GM19025 (cell line): ENCODE measurements at regions not wholly inside any gene's neighbourhood (a gene's known extent, or its start where the extent isn't known, plus 50 kb on each side); places are given as distances from the start of the nearest gene placed in this dataset.

Source experiments
- ATAC-seq: cut with Tn5 transposase; IDR thresholded peaks from one replicate; pipeline ENCODE4 v1.9.1; 2021; ENCODE audit warnings: mild to moderate bottlenecking, low read depth, moderate library complexity; ENCODE audit not compliant: unreplicated experiment

- no peak for ATAC-seq
These were observed 242.1 kb upstream of the HS6ST1 start for GRCh38 chr2:128560718-128561117.

GRCh38 chr2:128562471-128563347 lies 244.0 kb upstream of the HS6ST1 start:
- no peak for ATAC-seq

DNA sequence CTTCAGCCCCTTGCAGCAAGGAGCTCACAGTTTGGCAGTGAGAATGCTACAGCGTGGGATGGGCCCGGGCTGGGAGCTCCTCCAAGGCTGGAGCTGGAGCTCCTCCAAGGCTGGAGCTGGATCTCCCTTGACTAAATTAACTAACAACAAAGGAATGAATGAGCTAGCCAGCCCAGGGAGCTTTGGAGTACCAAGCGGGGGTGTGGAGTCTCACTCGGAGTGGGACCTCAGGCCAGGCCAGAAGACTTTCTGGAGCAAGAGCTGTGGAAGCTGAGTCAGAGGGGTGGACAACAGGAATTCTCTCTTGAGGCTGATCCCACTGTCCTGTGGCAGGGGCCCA lies 244.7 kb upstream of the HS6ST1 start:
- no peak for ATAC-seq

GRCh38 chr2:128564131-128564530 lies 245.5 kb upstream of the HS6ST1 start:
- ATAC-seq = no peak

- ATAC-seq = no peak
These were observed 245.9 kb upstream of the HS6ST1 start for GRCh38 chr2:128564551-128564950.

- ATAC-seq = no peak
These were observed 246.8 kb upstream of the HS6ST1 start for GRCh38 chr2:128565441-128565840.

DNA sequence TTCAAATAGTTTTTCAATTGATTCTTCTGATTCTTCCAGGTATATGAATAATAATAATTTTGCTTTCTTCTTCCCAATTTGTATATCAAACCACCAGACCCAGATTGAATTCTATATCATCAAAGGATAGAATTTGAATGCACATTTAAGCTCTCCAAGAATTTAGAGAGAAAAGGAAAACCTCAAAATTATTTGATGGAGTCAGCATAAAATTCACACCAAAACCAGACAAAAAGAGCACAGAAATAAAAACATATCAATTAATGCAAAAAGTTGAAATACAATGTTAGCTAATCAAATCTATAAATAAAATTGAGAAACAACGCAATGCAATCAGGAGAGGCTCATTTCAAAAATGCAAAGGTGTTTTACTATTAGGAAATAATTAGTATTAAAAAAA lies 248.0 kb upstream of the HS6ST1 start:
- no peak for ATAC-seq

DNA sequence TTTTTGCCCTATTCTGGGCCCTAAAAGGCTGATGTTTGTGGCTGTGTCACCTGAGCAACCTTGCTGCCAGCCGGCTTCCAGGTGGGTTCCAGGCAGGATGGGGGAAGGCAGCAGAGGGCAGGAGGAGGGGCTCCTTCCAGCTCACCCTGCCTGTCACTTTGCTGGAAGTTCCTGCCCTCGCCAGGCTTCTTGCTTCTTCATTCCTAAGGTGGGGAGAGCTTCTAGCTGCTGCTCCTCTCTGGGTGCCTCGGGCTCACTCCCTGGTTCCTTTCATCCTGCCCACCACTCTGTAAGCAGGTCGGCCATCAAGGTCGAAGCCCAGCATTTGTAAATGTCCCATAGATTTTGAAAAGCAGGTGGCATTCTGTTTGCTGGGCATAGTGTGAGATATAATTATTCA lies 249.4 kb upstream of the HS6ST1 start:
- no peak for ATAC-seq

DNA sequence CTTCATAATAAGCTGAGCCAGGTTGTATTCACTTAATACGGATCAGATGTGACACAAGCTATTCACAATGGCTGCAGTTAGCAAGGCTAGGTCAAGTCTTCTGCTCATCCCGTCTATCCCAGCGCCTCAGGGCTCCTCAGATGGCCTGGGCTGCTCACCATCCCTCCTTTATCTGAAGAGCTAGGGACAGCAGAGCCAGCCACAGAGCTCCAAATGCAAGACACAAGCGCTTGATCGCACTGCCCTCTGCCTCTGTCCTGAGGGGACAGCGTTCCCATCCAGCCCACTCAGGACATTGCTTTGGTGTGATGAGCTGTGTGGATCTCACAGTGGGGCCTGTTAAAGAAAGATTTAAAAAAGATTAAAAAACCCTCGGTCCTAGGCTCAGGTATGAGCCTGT lies 254.4 kb upstream of the HS6ST1 start:
- ATAC-seq = no peak

DNA sequence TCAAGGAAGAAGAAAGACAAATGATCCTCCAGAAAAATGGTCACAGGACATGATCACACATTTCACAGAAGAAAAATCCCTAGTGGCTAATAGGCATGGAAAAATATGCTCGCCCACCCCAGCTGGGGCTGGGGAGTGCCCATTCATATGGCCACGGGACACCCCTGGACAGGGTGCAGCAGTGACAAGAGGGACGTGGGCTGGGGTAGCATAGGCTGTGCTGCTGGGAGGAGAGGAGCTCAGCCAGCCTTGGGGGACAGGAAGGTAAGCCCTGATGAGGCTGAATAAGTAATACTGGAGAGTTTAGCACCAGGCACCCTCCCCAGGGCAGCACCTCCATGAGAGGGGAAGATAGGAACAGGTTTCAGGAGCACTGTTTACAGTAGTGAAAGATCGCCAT lies 254.9 kb upstream of the HS6ST1 start:
- ATAC-seq = no peak

DNA sequence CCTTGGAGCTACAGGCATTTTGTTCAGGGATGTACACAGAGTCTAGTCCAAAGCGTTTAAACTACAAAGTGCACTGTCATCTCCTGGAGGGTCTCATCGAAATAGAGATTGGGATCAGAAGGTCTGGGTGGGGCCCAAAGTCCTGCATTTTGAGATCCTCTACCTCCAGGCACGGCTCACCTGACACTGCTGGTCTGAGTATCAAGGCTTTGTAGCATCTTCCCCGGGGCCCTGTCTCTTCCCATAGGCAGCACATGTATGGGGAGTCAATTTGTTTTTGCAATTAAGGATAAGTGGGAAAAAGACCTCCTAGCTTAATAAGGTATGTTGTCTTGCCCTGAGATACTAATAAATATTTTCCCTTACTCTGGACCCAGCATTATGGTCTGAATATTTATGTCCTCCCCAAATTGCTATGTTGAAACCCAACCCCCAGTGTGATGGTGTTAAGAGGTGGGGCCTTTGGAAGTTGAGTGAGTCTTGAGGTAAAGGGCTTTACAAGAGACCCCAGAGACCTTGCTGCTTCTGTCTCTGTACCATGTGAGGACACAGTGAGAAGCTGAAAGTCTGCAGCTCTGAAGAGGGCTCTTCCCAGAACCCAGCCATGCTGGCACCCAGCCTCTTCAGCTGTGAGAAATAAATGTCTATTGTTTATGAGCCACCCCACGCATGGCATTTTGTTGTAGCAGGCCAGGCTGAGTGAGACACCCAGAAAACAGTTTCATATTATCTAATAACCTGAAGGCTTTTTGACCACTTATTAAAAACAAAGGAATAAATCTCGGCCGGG lies 258.7 kb upstream of the HS6ST1 start:
- no peak for ATAC-seq

GRCh38 chr2:128578406-128579390 lies 260.0 kb upstream of the HS6ST1 start:
- no peak for ATAC-seq

GRCh38 chr2:128579825-128580224 lies 261.2 kb upstream of the HS6ST1 start:
- no peak for ATAC-seq

GRCh38 chr2:128580988-128581848 lies 262.6 kb upstream of the HS6ST1 start:
- ATAC-seq = no peak

DNA sequence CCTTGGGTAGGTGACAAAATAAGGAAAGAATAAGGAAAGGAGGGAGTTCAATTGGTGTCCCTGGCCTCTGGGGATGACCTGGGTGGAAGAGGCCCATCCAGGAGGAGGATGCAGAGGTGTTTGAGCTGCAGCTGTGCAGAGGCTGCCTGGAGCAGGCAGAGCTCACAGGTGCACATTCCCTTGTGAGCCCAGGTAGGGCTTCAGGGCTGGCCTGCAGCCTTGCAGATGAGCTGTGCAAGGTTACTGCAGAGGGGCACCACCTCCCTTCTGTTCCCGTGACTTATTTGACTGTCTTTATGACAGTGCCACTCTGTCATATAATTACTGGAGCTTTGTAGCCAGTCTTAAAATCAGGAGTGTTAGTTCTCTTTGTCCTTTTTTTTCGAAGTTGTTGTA lies 263.2 kb upstream of the HS6ST1 start:
- ATAC-seq = no peak

DNA sequence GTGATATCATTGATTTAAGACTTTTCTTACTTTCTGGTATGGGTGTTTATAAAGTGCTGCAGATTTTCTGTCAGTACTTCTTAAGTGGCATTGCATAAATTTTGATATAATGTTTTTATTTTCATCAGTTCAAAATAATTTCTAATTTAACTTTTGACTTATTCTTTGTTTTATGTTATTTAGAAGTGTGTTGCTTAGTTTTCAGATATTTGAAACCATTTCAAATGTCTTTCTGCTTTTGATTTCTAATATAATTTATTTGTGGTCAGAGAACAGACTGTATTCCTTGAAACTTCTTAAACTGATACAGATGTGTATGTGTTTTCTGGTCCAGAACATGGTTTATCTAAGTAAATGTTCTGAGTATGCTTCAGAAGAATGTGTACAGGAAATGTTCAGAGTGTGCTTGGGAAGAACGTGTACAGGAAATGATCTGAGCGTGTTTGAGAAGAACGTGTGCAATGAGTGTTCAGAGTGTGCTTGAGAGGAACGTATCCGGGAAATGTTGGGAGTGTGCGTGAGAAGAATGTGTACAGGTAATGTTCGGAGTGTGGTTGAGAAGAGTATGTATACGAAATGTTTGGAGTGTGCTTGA lies 265.7 kb upstream of the HS6ST1 start:
- no peak for ATAC-seq

DNA sequence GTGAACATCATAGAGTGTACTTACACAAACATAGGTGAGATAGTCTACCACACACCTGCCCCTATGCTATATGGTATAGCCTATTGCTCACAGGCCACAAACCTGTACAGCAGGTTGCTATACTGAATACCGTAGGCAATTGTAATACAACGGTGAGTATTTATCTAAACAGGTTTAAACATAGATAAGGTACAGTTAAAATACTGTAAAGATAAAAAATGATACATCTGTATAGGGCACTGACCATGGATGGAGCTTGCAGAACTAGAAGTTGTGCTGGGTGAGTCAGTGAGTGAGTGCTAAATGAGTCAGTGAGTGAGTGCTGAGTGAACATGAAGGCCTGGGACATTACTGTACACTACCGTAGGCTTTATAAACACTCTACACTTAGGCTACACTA lies 267.0 kb upstream of the HS6ST1 start:
- no peak for ATAC-seq

- no peak for ATAC-seq
These were observed 271.0 kb upstream of the HS6ST1 start for GRCh38 chr2:128589681-128590080.

GRCh38 chr2:128590309-128591021 lies 271.8 kb upstream of the HS6ST1 start:
- ATAC-seq = no peak
